GM23248 (cell line): ENCODE measurements at regions not wholly inside any gene's neighbourhood (a gene's known extent, or its start where the extent isn't known, plus 50 kb on each side); places are given as distances from the start of the nearest gene placed in this dataset.

Experiments used
- EZH2 ChIP-seq: fragments of 200-600 bp; sonication (generic); IDR thresholded peaks from 2 replicates; pipeline ENCODE4 v1.6.1; 2018; ENCODE audit warnings: antibody characterized with exemption, mild to moderate bottlenecking; ENCODE audit not compliant: insufficient read depth, poor library complexity, severe bottlenecking
- EZH2phosphoT487 ChIP-seq: fragments of 200-600 bp; sonication (generic); IDR thresholded peaks from 2 replicates; pipeline ENCODE4 v1.6.1; 2018; ENCODE audit warnings: antibody characterized with exemption, moderate library complexity, mild to moderate bottlenecking, low read depth; ENCODE audit not compliant: insufficient read depth

DNA sequence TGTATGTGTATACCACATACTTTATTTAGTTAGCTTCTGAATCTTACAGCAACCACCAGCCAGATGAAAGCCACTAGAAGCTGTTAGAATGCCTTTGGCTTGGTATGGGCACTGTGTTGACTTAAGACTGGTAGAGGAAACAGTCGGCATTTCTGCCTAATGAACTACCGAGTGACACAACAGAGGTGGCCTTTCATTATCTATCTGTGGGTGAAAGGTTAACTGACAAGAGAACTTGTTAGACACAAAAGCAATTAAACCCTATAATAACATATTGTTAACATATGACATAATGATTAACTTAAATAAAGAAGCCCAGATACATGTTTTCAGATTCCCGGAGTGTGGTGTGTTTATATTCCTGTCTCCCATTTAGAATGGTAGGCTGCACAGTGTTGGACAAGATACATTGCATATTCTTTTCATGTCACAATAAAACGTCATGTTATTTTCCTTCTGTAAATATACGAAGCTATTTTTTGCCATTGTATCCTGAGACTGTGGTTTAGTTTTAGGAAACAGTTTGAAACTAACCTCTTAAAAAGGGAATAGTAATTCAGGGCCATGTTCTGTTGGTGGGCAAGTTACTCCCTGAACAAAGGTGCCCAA is 181.5 kb downstream of the SLIT2 start:
- no peak for TF ChIP-seq EZH2
- no peak for TF ChIP-seq EZH2phosphoT487
